ENCODE measurements at regions not wholly inside any gene's neighbourhood (a gene's known extent, or its start where the extent isn't known, plus 50 kb on each side); places are given as distances from the start of the nearest gene placed in this dataset.

DNA sequence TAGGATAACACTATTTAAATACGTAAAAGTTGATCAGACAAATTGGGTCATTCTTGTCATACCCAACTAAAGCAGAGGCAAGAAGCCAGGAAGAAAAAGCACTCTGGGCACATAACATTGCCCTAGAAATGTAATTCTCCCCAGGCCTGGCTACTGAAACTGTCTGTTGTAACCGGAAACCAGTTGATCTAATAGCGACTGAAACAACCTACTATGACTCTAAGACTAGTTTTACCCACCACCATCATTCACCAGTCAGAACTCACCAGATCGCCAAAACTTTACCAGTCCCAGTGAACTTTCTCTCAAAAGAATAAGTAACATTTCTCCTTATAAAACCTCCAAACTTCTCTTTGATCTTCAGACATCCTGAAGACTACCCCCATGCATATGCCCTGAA, 99.3 kb upstream of the WWC1 start:
- no peak overlapping the region for H3K27ac ChIP-seq
- TF ChIP-seq ZFX (IDR thresholded peaks at IDR 0.05; ENCODE audit: borderline replicate concordance), result no peak
- TF ChIP-seq, protein P1, sequence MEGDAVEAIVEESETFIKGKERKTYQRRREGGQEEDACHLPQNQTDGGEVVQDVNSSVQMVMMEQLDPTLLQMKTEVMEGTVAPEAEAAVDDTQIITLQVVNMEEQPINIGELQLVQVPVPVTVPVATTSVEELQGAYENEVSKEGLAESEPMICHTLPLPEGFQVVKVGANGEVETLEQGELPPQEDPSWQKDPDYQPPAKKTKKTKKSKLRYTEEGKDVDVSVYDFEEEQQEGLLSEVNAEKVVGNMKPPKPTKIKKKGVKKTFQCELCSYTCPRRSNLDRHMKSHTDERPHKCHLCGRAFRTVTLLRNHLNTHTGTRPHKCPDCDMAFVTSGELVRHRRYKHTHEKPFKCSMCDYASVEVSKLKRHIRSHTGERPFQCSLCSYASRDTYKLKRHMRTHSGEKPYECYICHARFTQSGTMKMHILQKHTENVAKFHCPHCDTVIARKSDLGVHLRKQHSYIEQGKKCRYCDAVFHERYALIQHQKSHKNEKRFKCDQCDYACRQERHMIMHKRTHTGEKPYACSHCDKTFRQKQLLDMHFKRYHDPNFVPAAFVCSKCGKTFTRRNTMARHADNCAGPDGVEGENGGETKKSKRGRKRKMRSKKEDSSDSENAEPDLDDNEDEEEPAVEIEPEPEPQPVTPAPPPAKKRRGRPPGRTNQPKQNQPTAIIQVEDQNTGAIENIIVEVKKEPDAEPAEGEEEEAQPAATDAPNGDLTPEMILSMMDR (IDR thresholded peaks at IDR 0.05), result no peak

DNA sequence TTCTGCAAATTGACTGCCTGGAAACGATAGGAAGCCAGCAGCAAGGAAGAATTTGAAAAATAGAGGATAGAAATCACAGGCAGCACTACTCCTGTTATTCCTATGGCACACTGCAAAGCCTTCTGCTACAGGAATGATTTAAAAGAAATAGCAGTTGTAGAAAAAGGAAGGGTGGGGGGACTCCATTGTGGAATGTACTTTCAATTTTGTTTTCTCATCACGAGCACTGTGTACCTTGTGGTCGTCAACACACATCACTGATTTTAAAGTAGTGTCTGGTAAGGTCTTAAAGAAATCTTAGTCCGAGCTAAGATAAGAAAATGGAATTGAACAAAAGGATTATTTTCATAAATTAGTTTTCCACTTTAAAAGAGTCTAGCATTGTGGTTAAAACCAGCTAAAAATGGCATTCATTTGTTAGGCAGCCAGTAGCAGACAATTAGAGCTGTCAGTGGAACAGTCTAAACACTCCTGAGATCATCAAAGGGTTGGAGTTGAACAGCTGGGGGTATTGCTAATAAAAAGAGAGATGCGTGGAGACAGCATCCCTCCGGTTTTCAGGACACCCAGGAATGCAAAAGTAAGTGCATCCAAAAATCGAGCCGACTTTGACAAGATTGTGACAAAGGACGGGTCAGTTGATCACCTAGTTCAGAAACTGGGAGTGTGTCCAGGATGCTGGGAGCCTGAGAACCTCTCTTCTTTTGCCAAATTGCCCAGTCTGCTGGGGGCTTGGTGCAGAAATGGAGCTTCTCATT, 97.8 kb upstream of the WWC1 start:
- no peak overlapping the region for H3K27ac ChIP-seq
- TF ChIP-seq, protein P1 (IDR thresholded peaks at IDR 0.05), result no peak
- TF ChIP-seq ZFX (IDR thresholded peaks at IDR 0.05; ENCODE audit: borderline replicate concordance), result no peak

DNA sequence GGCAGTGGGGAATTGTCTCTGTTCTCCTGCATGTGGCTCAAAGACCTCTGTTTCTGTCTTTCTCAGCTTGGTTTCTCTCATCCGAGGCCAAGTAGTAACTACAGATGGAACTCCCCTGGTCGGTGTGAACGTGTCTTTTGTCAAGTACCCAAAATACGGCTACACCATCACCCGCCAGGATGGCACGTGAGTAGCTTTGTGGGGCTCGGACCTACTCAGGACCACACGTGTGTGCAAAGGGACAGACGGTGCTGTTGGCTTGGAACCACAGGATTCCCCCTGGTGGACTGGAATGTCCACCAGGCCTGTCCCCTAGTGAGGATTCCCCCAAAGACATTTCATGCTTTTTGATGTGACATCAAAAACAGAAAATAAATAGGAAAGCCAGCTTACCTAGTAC, 96.3 kb upstream of the WWC1 start:
- H3K27ac ChIP-seq, result no peak overlapping the region
- TF ChIP-seq ZFX (IDR thresholded peaks at IDR 0.05; ENCODE audit: borderline replicate concordance), result no peak
- TF ChIP-seq, protein P1 (IDR thresholded peaks at IDR 0.05), result no peak

DNA sequence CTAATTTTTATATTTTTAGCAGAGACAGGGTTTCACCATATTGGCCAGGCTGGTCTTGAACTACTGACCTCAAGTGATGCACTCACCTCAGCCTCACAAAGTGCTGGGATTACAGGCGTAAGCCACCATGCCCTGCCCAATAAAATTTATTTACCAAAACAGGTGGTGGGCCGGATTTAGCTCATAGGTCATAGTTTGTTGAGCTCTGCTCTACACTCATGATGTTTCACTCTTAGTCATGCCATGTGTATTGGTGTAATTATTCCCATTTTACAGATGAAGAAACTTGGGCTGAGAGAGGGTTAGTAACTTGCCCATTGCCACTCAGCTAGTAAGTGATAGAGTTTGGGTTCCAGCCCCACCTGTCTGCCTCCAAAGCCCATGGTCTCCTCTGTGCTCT, 93.1 kb upstream of the WWC1 start:
- TF ChIP-seq, protein P1 (IDR thresholded peaks at IDR 0.05), result no peak
- TF ChIP-seq ZFX (IDR thresholded peaks at IDR 0.05; ENCODE audit: borderline replicate concordance), result no peak
- H3K27ac ChIP-seq, result no peak overlapping the region

DNA sequence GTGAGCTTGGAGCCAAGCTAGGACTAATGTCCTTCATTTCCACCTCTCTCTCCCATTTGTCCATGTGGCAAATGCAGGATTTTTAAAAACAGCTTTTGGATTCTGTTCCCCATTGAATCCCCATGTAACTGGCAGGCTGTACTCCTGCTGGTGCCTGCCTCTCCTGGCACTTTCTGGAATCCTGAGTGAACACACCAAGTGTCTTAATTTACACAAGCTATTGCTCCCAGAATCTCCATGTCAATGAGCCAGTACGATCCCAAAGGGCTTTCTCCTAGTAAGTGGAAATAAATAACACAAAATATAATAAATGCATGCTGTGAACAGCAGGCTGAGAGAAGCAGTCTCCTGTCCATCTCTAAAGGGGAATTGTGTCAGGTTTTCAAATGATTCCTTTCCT, 88.4 kb upstream of the WWC1 start:
- no peak overlapping the region for H3K27ac ChIP-seq
- TF ChIP-seq, protein P1 (IDR thresholded peaks at IDR 0.05), result no peak
- TF ChIP-seq ZFX (IDR thresholded peaks at IDR 0.05; ENCODE audit: borderline replicate concordance), result no peak

DNA sequence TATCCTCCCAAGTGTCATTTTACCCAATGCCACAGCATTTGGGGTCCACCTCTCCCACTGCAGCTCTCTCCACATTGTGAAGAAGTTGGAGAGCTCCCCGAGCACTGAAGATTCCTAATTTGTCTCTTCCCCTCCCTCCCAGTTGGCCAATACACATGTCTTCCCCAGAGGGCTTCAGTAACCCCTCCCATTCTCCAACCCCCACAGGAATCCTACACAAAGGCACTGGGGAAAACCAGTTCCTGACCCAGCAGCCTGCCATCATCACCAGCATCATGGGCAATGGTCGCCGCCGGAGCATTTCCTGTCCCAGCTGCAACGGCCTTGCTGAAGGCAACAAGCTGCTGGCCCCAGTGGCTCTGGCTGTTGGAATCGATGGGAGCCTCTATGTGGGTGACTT, 87.3 kb upstream of the WWC1 start:
- no peak for TF ChIP-seq ZFX (IDR thresholded peaks at IDR 0.05; ENCODE audit: borderline replicate concordance)
- TF ChIP-seq, protein P1 (IDR thresholded peaks at IDR 0.05), result no peak
- no peak overlapping the region for H3K27ac ChIP-seq

DNA sequence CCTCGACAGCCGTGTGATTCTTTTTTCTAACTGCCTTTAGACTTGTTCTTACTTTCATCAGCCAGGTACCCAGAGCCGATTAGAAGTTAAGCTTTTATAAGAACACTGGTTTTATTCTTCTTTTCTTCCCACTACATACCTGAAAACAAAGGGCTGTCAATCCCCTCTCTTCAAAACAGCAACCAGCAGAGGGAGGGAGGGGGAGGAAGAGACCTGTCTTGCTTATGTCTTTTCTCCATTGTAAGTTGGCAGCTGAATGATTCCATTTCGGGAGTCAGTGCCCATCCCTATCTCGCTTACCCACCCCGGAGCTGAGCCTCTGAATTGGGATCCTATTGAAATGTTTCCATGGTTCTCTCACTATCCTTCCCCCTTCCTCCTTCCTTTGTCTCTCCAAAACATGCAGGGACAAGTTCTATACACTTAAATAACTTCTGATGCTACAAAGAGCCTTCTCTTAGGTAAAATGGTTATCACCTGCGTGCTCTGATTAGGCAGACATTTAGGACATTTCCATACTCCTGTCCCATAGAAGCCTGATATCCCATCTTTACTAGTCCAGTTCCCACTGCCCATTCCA, 83.9 kb upstream of the WWC1 start:
- H3K27ac ChIP-seq, result no peak overlapping the region
- TF ChIP-seq, protein P1 (IDR thresholded peaks at IDR 0.05), result no peak
- no peak for TF ChIP-seq ZFX (IDR thresholded peaks at IDR 0.05; ENCODE audit: borderline replicate concordance)
